Uterus (tissue), 3 donors: ENCODE measurements at regions not wholly inside any gene's neighbourhood (a gene's known extent, or its start where the extent isn't known, plus 50 kb on each side); places are given as distances from the start of the nearest gene placed in this dataset.

ENCODE experiments used
- DNase-seq, 2 donors: peaks; one replicate each; pipeline ENCODE4 v3.0.0-alpha.2; 2019 to 2020
- H3K27ac ChIP-seq, 2 donors: fragments of 200-600 bp; sonication (generic); 1 replicate in 1 of 2; 2 replicates in 1 of 2; pipeline ENCODE4 v1.5.1; 2016 to 2018
- H3K27me3 ChIP-seq, 2 donors: fragments of 200-600 bp; sonication (generic); one replicate each; pipeline ENCODE4 v1.5.1; 2018 to 2019; ENCODE audit warnings: control low read depth in 1 of 2
- H3K36me3 ChIP-seq, 2 donors: fragments of 200-600 bp; sonication (generic); one replicate each; pipeline ENCODE4 v1.5.1; 2019; ENCODE audit warnings: control low read depth in 1 of 2
- H3K4me1 ChIP-seq, 2 donors: fragments of 200-600 bp; sonication (generic); one replicate each; pipeline ENCODE4 v1.5.1; 2018 to 2019; ENCODE audit warnings: control low read depth in 1 of 2
- H3K4me3 ChIP-seq, 2 donors: fragments of 200-600 bp; sonication (generic); 1 replicate in 1 of 2; 2 replicates in 1 of 2; pipeline ENCODE4 v1.5.1; 2018 to 2019; ENCODE audit warnings: mild to moderate bottlenecking in 1 of 2
- H3K9me3 ChIP-seq, 2 donors: fragments of 200-600 bp; sonication (generic); one replicate each; pipeline ENCODE4 v1.5.1; 2019; ENCODE audit warnings: control low read depth in 1 of 2
- POLR2A ChIP-seq, 2 donors: fragments of 450-650 bp; IDR thresholded peaks; one replicate each; pipeline ENCODE4 v1.6.1; 2016; ENCODE audit warnings: antibody characterized with exemption in 2 of 2, mild to moderate bottlenecking in 1 of 2, moderate library complexity in 1 of 2
- intact Hi-C: fragments of 100-400 bp; cut with DNase I; formaldehyde crosslinking; loops from one replicate; pipeline ENCODE4 v1.15.1; 2023; ENCODE audit warnings: low total_unique reads
- TF ChIP-seq, protein P1 (sequence below), 4 experiments: fragments of 200-600 bp in 2 of 4; fragments of 450-650 bp in 2 of 4; sonication (generic) in 2 of 4; IDR thresholded peaks; one replicate each; pipeline ENCODE4 v1.5.1; 2016 to 2019; ENCODE audit warnings: antibody characterized with exemption in 4 of 4, mild to moderate bottlenecking in 2 of 4, moderate library complexity in 1 of 4
- donor health status: DM: yes; HTN: yes; CAD: no.

DNA sequence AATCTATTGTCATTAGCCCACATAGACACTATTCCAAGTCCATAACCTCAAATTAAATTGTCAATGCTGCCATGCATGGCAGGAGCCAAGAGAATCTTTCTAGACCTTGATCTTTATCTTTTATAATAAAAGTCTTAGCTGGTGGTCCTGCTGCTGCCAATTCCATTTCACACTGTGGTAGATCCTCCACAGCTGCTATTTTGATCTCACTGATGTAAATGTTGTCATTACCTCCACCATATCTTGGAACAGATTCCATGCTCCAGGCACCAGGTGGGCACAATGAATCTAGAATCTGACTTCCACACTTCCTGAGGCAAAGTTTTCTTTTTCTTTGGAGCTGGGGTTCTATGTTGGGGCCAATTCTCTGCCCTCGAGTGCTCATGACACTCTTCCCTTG lies 161.2 kb downstream of the TMTC3 start:
- DNase-seq: no peak
- TF ChIP-seq, protein P1, sequence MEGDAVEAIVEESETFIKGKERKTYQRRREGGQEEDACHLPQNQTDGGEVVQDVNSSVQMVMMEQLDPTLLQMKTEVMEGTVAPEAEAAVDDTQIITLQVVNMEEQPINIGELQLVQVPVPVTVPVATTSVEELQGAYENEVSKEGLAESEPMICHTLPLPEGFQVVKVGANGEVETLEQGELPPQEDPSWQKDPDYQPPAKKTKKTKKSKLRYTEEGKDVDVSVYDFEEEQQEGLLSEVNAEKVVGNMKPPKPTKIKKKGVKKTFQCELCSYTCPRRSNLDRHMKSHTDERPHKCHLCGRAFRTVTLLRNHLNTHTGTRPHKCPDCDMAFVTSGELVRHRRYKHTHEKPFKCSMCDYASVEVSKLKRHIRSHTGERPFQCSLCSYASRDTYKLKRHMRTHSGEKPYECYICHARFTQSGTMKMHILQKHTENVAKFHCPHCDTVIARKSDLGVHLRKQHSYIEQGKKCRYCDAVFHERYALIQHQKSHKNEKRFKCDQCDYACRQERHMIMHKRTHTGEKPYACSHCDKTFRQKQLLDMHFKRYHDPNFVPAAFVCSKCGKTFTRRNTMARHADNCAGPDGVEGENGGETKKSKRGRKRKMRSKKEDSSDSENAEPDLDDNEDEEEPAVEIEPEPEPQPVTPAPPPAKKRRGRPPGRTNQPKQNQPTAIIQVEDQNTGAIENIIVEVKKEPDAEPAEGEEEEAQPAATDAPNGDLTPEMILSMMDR (IDR thresholded peaks at IDR 0.05): no peak
- TF ChIP-seq POLR2A (IDR thresholded peaks at IDR 0.05): no peak
- no peaks in the 10 kb centered on the region for H3K4me1 ChIP-seq
- H3K27ac ChIP-seq: no peak overlapping the region
- no peaks in the 10 kb centered on the region for H3K27me3 ChIP-seq
- H3K36me3 ChIP-seq: no peaks in the 10 kb centered on the region
- intact Hi-C loops: no loop called here
- no peaks in the 10 kb centered on the region for H3K9me3 ChIP-seq
- H3K4me3 ChIP-seq: no peak overlapping the region

DNA sequence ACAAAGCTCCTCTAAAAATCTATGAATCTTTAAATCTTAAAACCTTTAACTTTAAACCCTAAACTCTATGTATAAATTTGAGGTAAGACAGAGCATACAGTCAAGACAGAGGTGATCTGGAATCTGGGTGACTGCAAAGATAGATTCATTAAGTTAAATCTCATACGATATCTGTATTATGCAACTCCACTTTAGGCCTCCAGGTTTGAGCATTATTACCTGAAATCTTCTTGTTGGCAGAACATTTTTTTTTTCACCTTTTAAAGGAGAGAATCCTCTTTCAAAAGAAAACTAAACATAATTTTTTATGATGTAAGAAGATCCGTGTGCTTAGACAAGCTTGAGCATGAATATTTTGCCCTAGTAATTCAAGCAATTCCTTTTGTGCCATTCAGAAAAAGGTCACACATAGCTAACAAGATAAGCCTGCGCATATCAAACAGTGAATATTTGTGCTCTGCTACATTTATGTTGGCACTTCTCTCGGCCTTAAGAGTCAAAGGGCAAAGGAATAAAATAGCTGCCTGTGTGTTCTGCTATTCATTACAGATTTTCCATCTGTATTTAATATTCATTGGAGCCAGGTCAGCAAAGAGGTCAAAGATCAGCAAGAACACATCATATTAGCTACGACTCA lies 163.3 kb downstream of the TMTC3 start:
- Histone ChIP-seq H3K36me3 (no peaks in the 10 kb centered on the region), H3K9me3 (no peaks in the 10 kb centered on the region), H3K4me1 (no peaks in the 10 kb centered on the region), H3K4me3 (no peak overlapping the region), H3K27me3 (no peaks in the 10 kb centered on the region), H3K27ac (no peak overlapping the region)
- no peak for DNase-seq
- intact Hi-C loops: no loop called here
- TF ChIP-seq, protein P1 (IDR thresholded peaks at IDR 0.05): no peak
- TF ChIP-seq POLR2A (IDR thresholded peaks at IDR 0.05): no peak

DNA sequence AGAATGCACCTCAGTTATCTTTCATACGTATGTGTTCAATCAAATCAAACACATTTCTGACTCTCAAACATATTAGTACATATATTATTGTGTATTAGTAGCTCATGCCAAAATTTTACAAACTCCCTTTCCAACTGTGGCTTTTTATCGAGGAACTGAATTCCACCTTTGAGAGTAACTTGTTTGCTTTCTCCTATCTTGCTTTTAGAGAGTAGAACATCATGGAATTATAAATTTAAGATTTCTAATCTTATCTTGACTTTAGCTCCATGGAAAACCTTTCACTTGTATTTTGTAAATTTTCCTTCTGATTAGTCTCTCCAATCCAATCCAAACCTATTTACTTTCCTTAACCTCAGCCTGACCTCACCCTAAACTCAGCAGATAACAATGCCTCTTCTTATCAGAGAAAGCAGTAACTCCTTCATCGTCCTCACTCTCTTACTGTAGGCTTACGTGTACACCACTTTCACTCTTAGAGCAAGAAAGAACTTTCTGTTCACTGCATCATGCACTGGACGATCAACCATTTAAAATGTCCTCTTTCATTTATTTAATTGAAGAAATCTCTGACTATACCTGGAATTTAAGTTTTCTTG lies 164.5 kb downstream of the TMTC3 start:
- Histone ChIP-seq H3K9me3 (no peaks in the 10 kb centered on the region), H3K27me3 (no peaks in the 10 kb centered on the region), H3K4me1 (no peaks in the 10 kb centered on the region), H3K36me3 (no peaks in the 10 kb centered on the region), H3K4me3 (no peak overlapping the region), H3K27ac (no peak overlapping the region)
- TF ChIP-seq POLR2A (IDR thresholded peaks at IDR 0.05): no peak
- TF ChIP-seq, protein P1 (IDR thresholded peaks at IDR 0.05): no peak
- intact Hi-C loops: no loop called here
- DNase-seq: no peak

DNA sequence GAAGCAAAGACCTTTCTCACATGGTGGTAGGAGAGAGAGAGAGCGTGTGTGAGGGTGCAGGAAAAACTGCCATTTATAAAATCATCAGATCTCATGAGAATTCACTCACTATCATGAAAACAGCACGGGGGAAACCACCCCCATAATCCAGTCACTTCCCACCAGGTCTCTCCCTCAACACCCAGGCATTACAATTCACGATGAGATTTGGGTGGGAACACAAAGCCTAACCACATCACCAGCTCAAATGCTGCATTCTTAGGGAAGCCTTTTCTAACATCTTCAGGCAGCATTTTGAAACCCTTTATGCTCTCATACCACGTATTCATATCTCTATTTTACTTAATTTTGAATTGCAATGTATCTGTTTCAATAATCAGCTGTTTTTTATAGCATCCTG lies 165.9 kb downstream of the TMTC3 start:
- DNase-seq: no peak
- TF ChIP-seq, protein P1 (IDR thresholded peaks at IDR 0.05): no peak
- TF ChIP-seq POLR2A (IDR thresholded peaks at IDR 0.05): no peak
- Histone ChIP-seq H3K4me1 (no peaks in the 10 kb centered on the region), H3K9me3 (no peaks in the 10 kb centered on the region), H3K36me3 (no peaks in the 10 kb centered on the region), H3K4me3 (no peak overlapping the region), H3K27me3 (no peaks in the 10 kb centered on the region), H3K27ac (no peak overlapping the region)
- intact Hi-C loops: no loop called here

DNA sequence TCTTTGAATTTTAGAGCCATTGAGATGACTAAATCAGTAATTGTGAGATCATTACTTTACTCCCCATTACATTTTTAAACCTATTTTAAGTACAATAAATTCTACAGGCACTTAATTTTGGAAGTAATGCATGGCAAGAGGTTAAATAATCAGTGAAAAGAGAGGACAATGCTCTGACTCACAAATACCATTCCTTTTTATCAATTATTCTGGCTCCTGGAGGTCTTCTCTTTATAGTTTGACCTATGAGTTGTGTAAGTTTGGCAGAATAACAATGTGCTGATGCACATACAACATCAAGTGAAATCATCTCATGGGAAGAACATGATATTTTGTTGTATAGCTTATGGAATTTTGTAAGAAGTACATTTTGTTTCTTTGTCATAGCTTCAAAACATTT lies 166.7 kb downstream of the TMTC3 start:
- no peak for DNase-seq
- intact Hi-C loops: no loop called here
- no peaks in the 10 kb centered on the region for H3K27me3 ChIP-seq

More for the DNA sequence above, 166.7 kb downstream of the TMTC3 start:
- Histone ChIP-seq H3K36me3 (no peaks in the 10 kb centered on the region), H3K4me1 (no peaks in the 10 kb centered on the region), H3K9me3 (no peaks in the 10 kb centered on the region), H3K4me3 (no peak overlapping the region), H3K27ac (no peak overlapping the region)
- TF ChIP-seq, protein P1 (IDR thresholded peaks at IDR 0.05): no peak
- TF ChIP-seq POLR2A (IDR thresholded peaks at IDR 0.05): no peak
